NT2/D1 (cell line): ENCODE measurements at regions not wholly inside any gene's neighbourhood (a gene's known extent, or its start where the extent isn't known, plus 50 kb on each side); places are given as distances from the start of the nearest gene placed in this dataset.

Experiments used
- DNase-seq: peaks from one replicate; pipeline ENCODE4 v3.0.0-alpha.2; 2011; ENCODE audit warnings: low read depth, low spot score
- H3K27me3 ChIP-seq: 2 replicates; pipeline ENCODE4 v1.6.0; 2011; ENCODE audit warnings: mild to moderate bottlenecking; ENCODE audit not compliant: insufficient read length, insufficient read depth
- H3K36me3 ChIP-seq: 2 replicates; pipeline ENCODE4 v1.6.1; 2011; ENCODE audit warnings: mild to moderate bottlenecking, low read length, mixed read lengths; ENCODE audit not compliant: insufficient read depth, insufficient read length
- H3K4me1 ChIP-seq: 2 replicates; pipeline ENCODE4 v1.5.1; 2011; ENCODE audit not compliant: insufficient read depth, insufficient read length
- H3K4me3 ChIP-seq: 2 replicates; pipeline ENCODE4 v1.5.1; 2011; ENCODE audit warnings: low read depth; ENCODE audit not compliant: insufficient read length
- H3K9ac ChIP-seq: 2 replicates; pipeline ENCODE4 v1.6.0; 2011; ENCODE audit warnings: low read depth; ENCODE audit not compliant: insufficient read length
- H3K9me3 ChIP-seq: 2 replicates; pipeline ENCODE4 v1.5.1; 2011; ENCODE audit warnings: mild to moderate bottlenecking, low read length; ENCODE audit not compliant: insufficient read depth
- SUZ12 ChIP-seq: IDR thresholded peaks from 2 replicates; pipeline ENCODE4 v1.6.1; 2011; ENCODE audit not compliant: insufficient read length, insufficient read depth; ENCODE audit errors: extremely low read depth
- YY1 ChIP-seq: IDR thresholded peaks from 2 replicates; pipeline ENCODE4 v1.6.1; 2011; ENCODE audit not compliant: insufficient read length, insufficient read depth
- ZNF274 ChIP-seq: IDR thresholded peaks from 2 replicates; pipeline ENCODE4 v1.6.1; 2011; ENCODE audit warnings: mild to moderate bottlenecking, low read depth, low read length

DNA sequence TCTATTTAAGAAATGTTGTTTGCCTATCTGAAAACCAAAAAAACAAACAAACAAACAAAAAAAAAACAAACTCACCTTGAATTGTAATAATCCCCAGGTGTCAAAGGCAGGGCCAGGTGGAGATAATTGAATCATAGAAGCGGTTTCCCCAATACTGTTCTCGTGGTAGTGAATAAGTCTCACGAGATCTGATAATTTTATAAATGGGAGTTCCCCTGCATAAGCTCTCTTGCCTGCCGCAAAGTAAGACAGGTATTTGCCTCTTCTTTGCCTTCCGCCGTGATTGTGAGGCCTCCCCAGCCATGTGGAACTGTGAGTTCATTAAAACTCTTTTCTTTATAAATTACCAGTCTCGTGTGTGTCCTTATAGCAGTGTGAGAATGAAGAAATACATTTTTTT is 1180.7 kb upstream of the CRIM1 start:
- Histone ChIP-seq H3K4me1 (no peaks in the 10 kb centered on the region), H3K36me3 (no peaks in the 10 kb centered on the region), H3K4me3 (no peak overlapping the region), H3K27me3 (no peaks in the 10 kb centered on the region), H3K9ac (no peak overlapping the region), H3K9me3 (no peaks in the 10 kb centered on the region)
- DNase-seq: no peak
- no peak for TF ChIP-seq SUZ12
- no peak for TF ChIP-seq YY1
- no peak for TF ChIP-seq ZNF274

DNA sequence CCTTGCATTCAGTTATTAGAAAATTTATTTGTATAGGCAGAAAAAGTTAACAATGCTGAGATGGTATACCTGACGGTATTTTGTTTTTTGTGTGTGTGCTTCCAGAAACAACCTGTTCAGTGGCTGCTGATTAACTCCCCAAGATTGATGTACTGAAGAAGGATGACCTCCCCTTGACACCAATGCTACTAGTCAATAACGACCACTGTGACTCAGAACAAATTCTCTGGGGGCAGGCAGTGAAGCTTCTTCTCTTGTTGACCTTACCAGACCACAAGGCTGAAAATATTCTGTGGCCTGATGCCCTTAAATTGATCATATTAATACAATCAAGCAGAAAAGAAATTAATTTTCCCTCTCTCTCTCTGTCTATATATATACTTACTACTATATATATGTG is 1182.9 kb upstream of the CRIM1 start:
- DNase-seq: no peak
- Histone ChIP-seq H3K9ac (no peak overlapping the region), H3K9me3 (no peaks in the 10 kb centered on the region), H3K27me3 (no peaks in the 10 kb centered on the region), H3K4me3 (no peak overlapping the region), H3K36me3 (no peaks in the 10 kb centered on the region), H3K4me1 (no peaks in the 10 kb centered on the region)
- TF ChIP-seq ZNF274: no peak
- TF ChIP-seq YY1: no peak
- no peak for TF ChIP-seq SUZ12

DNA sequence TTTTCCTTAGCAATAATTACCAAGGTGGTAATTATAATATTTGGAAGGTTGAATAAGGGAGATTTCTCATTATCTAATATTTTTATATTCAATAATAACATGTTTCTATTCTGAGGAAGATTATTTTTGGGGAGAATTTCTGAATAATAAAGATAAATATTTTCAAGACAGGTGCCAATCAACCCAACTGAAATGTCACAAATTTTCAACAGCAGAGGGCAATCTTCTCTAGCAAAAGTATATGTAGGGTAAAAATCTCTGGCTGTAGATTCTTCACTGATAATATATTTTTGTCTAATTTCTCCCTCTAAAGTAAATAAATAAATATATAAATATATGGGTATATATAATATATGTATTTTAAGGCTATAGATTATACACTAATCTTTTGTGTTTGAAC is 1187.2 kb upstream of the CRIM1 start:
- H3K9me3 ChIP-seq: no peaks in the 10 kb centered on the region
- no peaks in the 10 kb centered on the region for H3K36me3 ChIP-seq
- no peaks in the 10 kb centered on the region for H3K4me1 ChIP-seq
- H3K27me3 ChIP-seq: no peaks in the 10 kb centered on the region
- no peak overlapping the region for H3K9ac ChIP-seq
- no peak for DNase-seq
- no peak for TF ChIP-seq YY1
- no peak for TF ChIP-seq SUZ12
- TF ChIP-seq ZNF274: no peak
- no peak overlapping the region for H3K4me3 ChIP-seq

DNA sequence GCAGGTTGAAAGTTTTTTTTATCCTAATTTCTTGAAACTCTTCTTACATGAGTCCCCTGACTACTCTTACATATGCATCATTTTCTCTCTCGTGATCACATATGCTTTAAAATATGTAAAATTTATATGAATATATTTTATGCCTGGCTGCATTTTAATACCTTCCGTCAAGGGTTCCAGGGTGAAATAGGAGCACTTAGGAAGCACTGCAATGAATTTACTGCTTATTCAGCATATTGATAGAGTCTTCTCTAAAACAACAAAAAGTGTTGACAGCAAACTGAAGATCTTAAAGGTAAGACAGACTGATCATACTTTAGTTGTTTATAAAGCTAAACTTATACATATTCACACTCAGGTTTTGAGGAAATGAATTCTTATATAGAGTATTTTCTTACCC is 1191.6 kb upstream of the CRIM1 start:
- H3K4me1 ChIP-seq: no peaks in the 10 kb centered on the region

DNA sequence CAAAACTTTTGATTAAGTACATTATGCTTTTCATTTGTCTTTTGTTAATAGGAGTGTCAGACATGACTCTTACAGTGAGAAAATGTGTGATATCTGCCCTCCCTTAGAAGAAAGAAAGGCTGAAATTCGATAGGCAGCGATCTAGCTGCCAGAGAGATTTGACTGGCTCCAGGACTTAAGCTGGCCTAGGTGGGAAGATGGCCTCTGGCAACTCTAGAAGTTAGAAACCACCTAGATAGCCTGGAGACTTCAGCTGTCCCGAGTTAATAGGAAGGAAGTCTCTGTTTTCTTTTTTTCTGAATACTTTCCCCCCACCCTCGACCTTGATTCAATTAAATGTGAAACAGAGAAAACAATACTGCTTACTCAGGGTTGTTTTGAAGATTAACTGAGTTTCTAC is 1194.7 kb upstream of the CRIM1 start:
- Histone ChIP-seq H3K4me1 (no peaks in the 10 kb centered on the region), H3K9me3 (no peaks in the 10 kb centered on the region), H3K4me3 (no peak overlapping the region), H3K9ac (no peak overlapping the region), H3K36me3 (no peaks in the 10 kb centered on the region), H3K27me3 (no peaks in the 10 kb centered on the region)
- DNase-seq: no peak
- no peak for TF ChIP-seq SUZ12
- no peak for TF ChIP-seq ZNF274
- TF ChIP-seq YY1: no peak

More for the DNA sequence above, 1191.6 kb upstream of the CRIM1 start:
- no peak for DNase-seq
- Histone ChIP-seq H3K4me3 (no peak overlapping the region), H3K9me3 (no peaks in the 10 kb centered on the region), H3K27me3 (no peaks in the 10 kb centered on the region), H3K9ac (no peak overlapping the region), H3K36me3 (no peaks in the 10 kb centered on the region)
- TF ChIP-seq ZNF274 (no peak), YY1 (no peak), SUZ12 (no peak)

DNA sequence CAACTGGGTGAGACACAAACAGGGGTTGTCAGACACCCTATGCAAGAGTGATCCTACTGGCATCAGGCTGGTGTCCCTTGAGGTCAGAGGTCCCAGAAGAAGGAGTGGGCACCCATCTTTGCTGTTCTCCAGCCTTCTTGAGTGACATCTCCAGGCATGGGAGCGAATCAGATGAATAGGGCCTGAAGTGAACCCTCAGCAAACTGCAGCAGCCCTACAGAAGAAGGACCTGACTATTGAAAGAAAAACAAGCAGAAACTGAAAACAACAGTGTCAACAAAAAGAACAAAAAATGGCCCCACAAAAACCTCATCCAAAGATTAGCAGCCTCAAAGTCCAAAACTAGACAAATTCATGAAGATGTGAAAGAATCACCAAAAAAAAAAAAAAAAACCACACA is 1229.7 kb upstream of the CRIM1 start:
- no peaks in the 10 kb centered on the region for H3K4me1 ChIP-seq
- H3K9ac ChIP-seq: no peak overlapping the region
- no peaks in the 10 kb centered on the region for H3K9me3 ChIP-seq
- DNase-seq: no peak
- no peaks in the 10 kb centered on the region for H3K27me3 ChIP-seq
- no peak for TF ChIP-seq YY1
- TF ChIP-seq ZNF274: no peak
- no peak for TF ChIP-seq SUZ12
- H3K4me3 ChIP-seq: no peak overlapping the region
- H3K36me3 ChIP-seq: no peaks in the 10 kb centered on the region

DNA sequence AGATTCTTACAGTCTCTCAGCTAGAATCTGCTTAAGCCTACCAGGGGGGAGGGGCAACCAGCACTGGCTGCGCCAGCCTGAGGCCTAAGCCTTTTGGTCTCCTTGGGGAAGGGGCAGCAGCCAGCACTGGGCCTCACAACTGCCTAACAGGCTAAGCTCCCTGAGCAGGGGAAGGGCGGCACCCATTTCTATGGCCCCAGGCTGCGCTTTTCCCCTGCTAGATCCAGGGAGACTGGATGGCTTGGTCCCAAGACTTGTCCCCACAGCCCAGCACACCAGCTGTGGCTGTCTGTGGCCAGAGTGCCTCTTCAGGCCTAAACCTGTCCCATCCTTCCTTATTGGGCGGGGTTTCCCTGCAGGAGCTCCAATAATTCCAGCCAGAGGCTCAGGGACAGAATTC is 1230.3 kb upstream of the CRIM1 start:
- TF ChIP-seq SUZ12 (no peak), YY1 (no peak), ZNF274 (no peak)
- H3K9me3 ChIP-seq: no peaks in the 10 kb centered on the region
- H3K4me1 ChIP-seq: no peaks in the 10 kb centered on the region
- H3K4me3 ChIP-seq: no peak overlapping the region
- H3K27me3 ChIP-seq: no peaks in the 10 kb centered on the region
- no peak overlapping the region for H3K9ac ChIP-seq
- H3K36me3 ChIP-seq: no peaks in the 10 kb centered on the region
- DNase-seq: no peak

DNA sequence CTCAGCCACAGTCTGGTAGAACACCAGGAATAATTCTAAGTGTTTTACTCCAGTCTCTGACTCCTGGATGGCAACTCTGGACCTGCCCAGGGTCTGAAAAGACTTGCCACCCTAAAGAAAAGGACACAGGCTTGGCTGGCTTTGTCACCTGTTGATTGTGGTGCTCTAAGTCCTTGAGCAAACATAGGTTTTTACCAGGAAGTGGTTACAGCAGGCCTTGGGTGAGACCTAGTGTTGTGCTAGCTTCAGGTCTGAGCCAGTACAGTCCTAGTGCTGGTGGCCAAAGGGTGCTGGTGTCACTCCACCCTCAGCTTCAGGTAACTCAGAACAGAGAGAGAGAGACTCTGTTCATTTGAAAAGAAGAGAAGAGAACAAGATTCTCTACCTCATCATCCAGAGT is 1239.4 kb upstream of the CRIM1 start:
- H3K4me1 ChIP-seq: no peaks in the 10 kb centered on the region
- no peak overlapping the region for H3K9ac ChIP-seq
- no peak for TF ChIP-seq YY1
- TF ChIP-seq SUZ12: no peak
- TF ChIP-seq ZNF274: no peak
- no peaks in the 10 kb centered on the region for H3K36me3 ChIP-seq
- H3K4me3 ChIP-seq: no peak overlapping the region
- no peak for DNase-seq
- peaks cover 4% of the 10 kb centered on the region; the same call in 1 of the 2 replicates for H3K9me3 ChIP-seq
- H3K27me3 ChIP-seq: no peaks in the 10 kb centered on the region
